ENCODE measurements at regions not wholly inside any gene's neighbourhood (a gene's known extent, or its start where the extent isn't known, plus 50 kb on each side); places are given as distances from the start of the nearest gene placed in this dataset.

DNA sequence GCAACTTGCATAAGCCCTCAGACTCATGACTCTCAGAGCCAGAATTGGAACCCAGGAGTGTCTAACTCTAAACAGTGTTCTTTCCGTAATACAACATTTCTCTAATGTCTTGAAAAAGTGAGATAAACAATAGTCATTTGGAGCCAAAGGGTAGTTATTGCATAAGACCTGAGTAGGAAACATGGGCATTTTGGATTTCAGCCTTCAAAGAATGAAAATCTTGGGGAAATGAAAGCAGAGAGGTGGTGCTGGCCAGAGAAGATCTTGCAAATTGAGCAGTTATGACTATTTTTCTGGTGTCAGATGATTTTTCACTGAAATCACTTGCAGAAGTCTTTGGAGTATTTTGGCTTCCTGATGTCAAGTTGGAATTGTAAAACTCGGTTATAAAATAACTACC, 379.4 kb downstream of the DIPK2A start:
- no peak for DNase-seq (ENCODE audit: insufficient read length, low spot score)
- no peak for FAIRE-seq

- DNase-seq (ENCODE audit: insufficient read length, low spot score) = no peak
- no peak for FAIRE-seq
Measured at GRCh38 chr3:144351773-144352365, 380.2 kb downstream of the DIPK2A start.

DNA sequence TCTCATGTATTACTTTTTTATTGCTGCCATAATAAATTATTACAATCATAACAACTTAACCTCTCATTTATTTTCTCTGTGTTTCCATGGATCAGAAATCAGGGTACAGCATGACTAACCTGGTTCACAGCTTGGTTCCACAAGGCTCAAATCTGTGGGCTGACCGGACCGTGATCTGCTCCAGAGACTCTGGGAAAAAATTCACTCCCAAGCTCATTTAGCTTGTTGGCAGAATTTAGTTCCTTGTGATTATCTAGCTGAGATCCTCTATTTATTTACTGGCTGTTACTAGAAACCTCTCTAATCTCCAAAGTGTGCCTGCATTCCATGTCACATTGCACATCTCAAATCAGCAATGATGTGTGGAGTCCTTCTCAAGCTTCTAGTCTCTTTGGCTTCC, 386.6 kb downstream of the DIPK2A start:
- no peak for FAIRE-seq
- no peak for DNase-seq (ENCODE audit: insufficient read length, low spot score)

GRCh38 chr3:144361002-144361401, 389.4 kb downstream of the DIPK2A start:
- no peak for FAIRE-seq
- no peak for DNase-seq (ENCODE audit: insufficient read length, low spot score)

- FAIRE-seq (no peak), DNase-seq (ENCODE audit: insufficient read length, low spot score) (no peak)
Measured at GRCh38 chr3:144362126-144362525, 390.5 kb downstream of the DIPK2A start.

- FAIRE-seq (no peak), DNase-seq (ENCODE audit: insufficient read length, low spot score) (no peak)
Measured at GRCh38 chr3:144363856-144364255, 392.2 kb downstream of the DIPK2A start.

- FAIRE-seq (no peak), DNase-seq (ENCODE audit: insufficient read length, low spot score) (no peak)
Measured at GRCh38 chr3:144364737-144365136, 393.1 kb downstream of the DIPK2A start.

DNA sequence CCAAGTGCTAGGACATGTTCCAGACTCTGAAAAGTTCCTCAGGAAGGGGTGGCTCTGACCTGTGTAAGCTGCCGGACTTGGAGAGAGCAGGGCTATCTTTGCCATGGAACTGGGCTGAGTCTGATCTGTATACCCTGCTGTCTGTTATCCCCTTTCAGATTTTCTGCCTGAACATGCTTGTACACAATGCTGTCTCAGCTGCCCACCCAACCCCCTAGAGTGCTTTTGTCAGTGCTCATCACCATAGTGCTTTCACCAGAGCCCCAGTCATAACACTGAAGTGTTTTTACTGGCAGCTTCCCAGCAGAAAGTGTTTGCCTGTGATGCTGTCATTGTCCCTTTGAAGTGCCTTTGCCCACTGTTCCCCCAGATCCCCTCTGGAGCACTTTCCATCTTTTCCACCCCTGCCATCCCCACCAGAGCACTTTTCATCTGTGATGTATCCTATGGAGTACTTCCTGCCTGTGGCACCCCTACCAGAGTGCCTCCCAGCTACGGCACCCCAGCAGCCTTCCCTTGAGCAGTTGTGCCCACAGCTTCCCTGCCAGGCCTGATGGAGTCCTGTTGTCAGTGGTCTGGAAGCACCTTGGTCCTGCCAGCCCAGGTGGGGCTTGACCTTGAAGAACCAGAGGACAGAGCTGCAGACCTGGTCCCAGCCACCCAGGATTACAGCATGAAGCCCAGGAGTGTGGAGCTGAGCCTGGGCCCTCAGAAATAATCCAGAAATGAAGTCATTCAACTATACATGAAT, 397.7 kb downstream of the DIPK2A start:
- FAIRE-seq (no peak), DNase-seq (ENCODE audit: insufficient read length, low spot score) (no peak)

DNA sequence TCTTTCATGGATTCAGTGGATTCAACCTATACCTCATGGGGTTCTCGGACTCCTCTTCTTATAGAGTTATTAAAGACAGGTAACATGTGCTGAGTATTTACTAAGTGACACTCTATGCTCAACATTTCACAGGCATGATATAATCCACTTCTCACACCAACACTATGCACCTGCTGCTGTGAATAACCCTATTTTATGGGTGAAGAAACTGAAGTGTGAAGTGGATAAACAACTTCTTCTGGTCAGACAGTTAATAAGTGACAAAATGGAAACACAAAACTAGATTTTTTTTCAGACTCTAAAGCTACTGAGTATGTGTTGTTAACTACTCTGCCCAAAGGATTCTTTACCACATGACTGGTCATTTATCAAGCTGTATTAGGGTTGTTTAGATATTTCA, 403.5 kb downstream of the DIPK2A start:
- DNase-seq (ENCODE audit: insufficient read length, low spot score) (no peak), FAIRE-seq (no peak)

DNA sequence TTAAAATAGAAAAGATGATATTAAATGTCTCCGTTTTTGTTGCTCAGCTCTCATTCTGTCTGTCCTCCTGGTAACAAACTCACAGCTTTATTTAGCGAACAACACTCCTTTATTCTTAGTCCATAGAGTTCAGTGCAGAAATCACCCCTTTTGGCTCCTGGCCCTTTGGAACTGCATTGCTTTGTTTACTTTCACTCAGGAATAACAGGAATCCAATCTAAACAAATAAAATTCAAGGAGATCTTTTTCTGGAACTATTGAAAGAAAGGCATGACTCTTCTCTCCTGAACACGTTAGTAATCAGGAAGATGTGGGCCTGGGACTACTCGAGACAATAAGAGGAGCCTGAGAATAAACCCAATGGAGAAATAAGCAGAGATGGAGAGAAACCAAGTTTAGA, 409.2 kb downstream of the DIPK2A start:
- no peak for DNase-seq (ENCODE audit: insufficient read length, low spot score)
- FAIRE-seq = no peak

GRCh38 chr3:144381607-144382006, 410.0 kb downstream of the DIPK2A start:
- DNase-seq (ENCODE audit: insufficient read length, low spot score) (no peak), FAIRE-seq (no peak)

- no peak for DNase-seq (ENCODE audit: insufficient read length, low spot score)
- FAIRE-seq = no peak
Measured at GRCh38 chr3:144384241-144384979, 412.8 kb downstream of the DIPK2A start.

DNA sequence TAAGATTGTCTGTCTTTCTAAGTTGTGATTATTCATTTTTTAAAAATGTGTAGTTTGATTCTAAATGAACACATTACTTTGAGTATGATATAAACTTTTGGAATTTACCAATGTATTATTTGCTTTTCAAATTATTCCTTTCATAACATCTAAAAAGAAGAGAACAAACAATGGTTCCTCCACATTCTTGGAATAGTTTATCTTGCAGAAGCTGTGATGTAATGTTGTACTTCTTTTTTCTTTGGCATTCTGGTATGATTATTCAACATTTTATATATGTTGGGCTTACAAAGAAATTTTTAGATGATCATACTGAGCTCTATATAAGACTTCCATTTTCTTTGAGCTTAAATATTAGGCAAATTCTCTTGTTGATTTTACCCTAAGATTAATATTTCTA, 419.2 kb downstream of the DIPK2A start:
- FAIRE-seq (no peak), DNase-seq (ENCODE audit: insufficient read length, low spot score) (no peak)

GRCh38 chr3:144391236-144391635, 419.6 kb downstream of the DIPK2A start:
- DNase-seq (ENCODE audit: insufficient read length, low spot score) = no peak
- FAIRE-seq = no peak

- no peak for DNase-seq (ENCODE audit: insufficient read length, low spot score)
- FAIRE-seq = no peak
Measured at GRCh38 chr3:144394032-144394431, 422.4 kb downstream of the DIPK2A start.

DNA sequence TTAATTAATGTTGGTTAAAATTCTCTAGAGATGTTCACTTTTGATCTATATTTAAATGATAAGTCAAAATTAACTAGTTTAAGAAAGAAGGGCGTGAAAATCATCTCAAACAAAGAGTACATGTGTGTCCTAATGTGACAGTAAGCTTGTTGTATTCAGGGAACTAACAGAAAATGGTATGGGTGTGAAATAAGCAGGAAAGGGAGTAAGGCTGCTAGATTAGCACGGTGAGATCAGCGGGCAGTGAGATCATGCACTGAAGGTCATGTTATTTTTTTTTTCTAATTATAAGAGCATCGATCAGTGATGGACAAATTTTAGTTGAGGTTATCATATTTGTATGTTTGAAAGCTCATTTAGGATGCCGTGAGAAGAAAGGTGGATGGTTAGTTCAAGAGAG, 430.8 kb downstream of the DIPK2A start:
- DNase-seq (ENCODE audit: insufficient read length, low spot score) (no peak), FAIRE-seq (no peak)

- DNase-seq (ENCODE audit: insufficient read length, low spot score) = no peak
- no peak for FAIRE-seq
Measured at GRCh38 chr3:144403040-144403457, 431.4 kb downstream of the DIPK2A start.

GRCh38 chr3:144407335-144407734, 435.7 kb downstream of the DIPK2A start:
- DNase-seq (ENCODE audit: insufficient read length, low spot score) (no peak), FAIRE-seq (no peak)

- DNase-seq (ENCODE audit: insufficient read length, low spot score) = no peak
- no peak for FAIRE-seq
Measured at GRCh38 chr3:144409319-144409718, 437.7 kb downstream of the DIPK2A start.

- FAIRE-seq (no peak), DNase-seq (ENCODE audit: insufficient read length, low spot score) (no peak)
Measured at GRCh38 chr3:144413068-144413467, 441.4 kb downstream of the DIPK2A start.

- FAIRE-seq = no peak
Measured at GRCh38 chr3:144415492-144415891, 443.9 kb downstream of the DIPK2A start.

GRCh38 chr3:144424606-144425005, 453.0 kb downstream of the DIPK2A start:
- DNase-seq (ENCODE audit: insufficient read length, low spot score) = no peak
- no peak for FAIRE-seq

More at GRCh38 chr3:144415492-144415891, 443.9 kb downstream of the DIPK2A start:
- DNase-seq (ENCODE audit: insufficient read length, low spot score) = no peak

Data from GM19239 (cell line).